Stimulated activated CD4-positive, alpha-beta T cell treated with anti-CD3 and anti-CD28 coated beads, Interleukin-15, amount 100 ng/mL, for 48 hours (primary cell): ENCODE measurements at regions not wholly inside any gene's neighbourhood (a gene's known extent, or its start where the extent isn't known, plus 50 kb on each side); places are given as distances from the start of the nearest gene placed in this dataset.
A peak's percentile ranks its signal among the peaks of the same experiment; 100 is the strongest.
"Not testable (repeated sequence)": the region's sequence is repeated elsewhere in the genome, so short reads cannot be mapped to it uniquely, and the experiment has no call there.

ENCODE experiments used
- DNase-seq, 2 donors: peaks; one replicate each; pipeline ENCODE4 v3.0.0-alpha.2; 2020; ENCODE audit warnings: low read depth in 2 of 2

GRCh38 chr5:87105577-87105976 lies 162.1 kb upstream of the RASA1 start:
- DNase-seq, result no peak

GRCh38 chr5:87109746-87110145 lies 157.9 kb upstream of the RASA1 start:
- no peak for DNase-seq

GRCh38 chr5:87110721-87111120 lies 157.0 kb upstream of the RASA1 start:
- DNase-seq, result no peak

- DNase-seq, result no peak
These were observed 153.8 kb upstream of the RASA1 start for GRCh38 chr5:87113861-87114260.

GRCh38 chr5:87114631-87115030 lies 153.1 kb upstream of the RASA1 start:
- DNase-seq, result no peak

GRCh38 chr5:87115839-87116364 lies 151.8 kb upstream of the RASA1 start:
- no peak for DNase-seq

GRCh38 chr5:87116825-87117512 lies 150.7 kb upstream of the RASA1 start:
- no peak for DNase-seq

- DNase-seq, result no peak
These were observed 148.1 kb upstream of the RASA1 start for GRCh38 chr5:87119588-87119987.

GRCh38 chr5:87120518-87121303 lies 147.0 kb upstream of the RASA1 start:
- no peak for DNase-seq

GRCh38 chr5:87121304-87122150 lies 146.2 kb upstream of the RASA1 start:
- DNase-seq, result peak in 1 of 2 donors; percentile 19

GRCh38 chr5:87122151-87122977 lies 145.3 kb upstream of the RASA1 start:
- no peak for DNase-seq

GRCh38 chr5:87125766-87126165 lies 141.9 kb upstream of the RASA1 start:
- no peak for DNase-seq

- no peak for DNase-seq
These were observed 140.8 kb upstream of the RASA1 start for GRCh38 chr5:87126869-87127268.

GRCh38 chr5:87127426-87127825 lies 140.3 kb upstream of the RASA1 start:
- DNase-seq, result no peak

GRCh38 chr5:87127956-87128687 lies 139.6 kb upstream of the RASA1 start:
- no peak for DNase-seq

GRCh38 chr5:87129046-87129445 lies 138.6 kb upstream of the RASA1 start:
- DNase-seq, result no peak

GRCh38 chr5:87132696-87133095 lies 135.0 kb upstream of the RASA1 start:
- DNase-seq, result no peak

GRCh38 chr5:87134513-87134912 lies 133.2 kb upstream of the RASA1 start:
- DNase-seq, result not testable (repeated sequence)

GRCh38 chr5:87136096-87136495 lies 131.6 kb upstream of the RASA1 start:
- DNase-seq, result no peak

- DNase-seq, result no peak
These were observed 130.9 kb upstream of the RASA1 start for GRCh38 chr5:87136733-87137132.

GRCh38 chr5:87137283-87137682 lies 130.4 kb upstream of the RASA1 start:
- DNase-seq, result no peak
